ENCODE measurements at regions not wholly inside any gene's neighbourhood (a gene's known extent, or its start where the extent isn't known, plus 50 kb on each side); places are given as distances from the start of the nearest gene placed in this dataset.
"Not testable (repeated sequence)": the region's sequence is repeated elsewhere in the genome, so short reads cannot be mapped to it uniquely, and the experiment has no call there.

DNA sequence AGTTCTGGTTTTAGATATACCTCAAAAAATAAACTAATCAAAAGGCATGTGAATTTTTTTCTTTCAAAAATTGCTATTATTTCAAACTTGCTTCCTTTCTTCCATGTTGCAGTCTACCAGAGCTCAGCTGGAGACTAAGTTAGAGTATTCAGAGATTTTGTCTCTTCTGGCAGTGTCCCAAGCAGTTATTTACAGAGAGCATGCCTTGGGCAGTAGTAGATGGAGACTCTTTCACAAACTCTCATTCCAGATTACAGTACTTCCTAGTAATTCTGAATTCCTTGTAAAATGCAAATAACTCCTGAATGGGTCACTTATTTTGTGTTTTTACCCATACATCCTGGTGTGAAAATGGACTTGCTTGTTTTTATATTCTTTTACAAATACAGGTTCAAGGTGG, 703.4 kb downstream of the EPHA7 start:
- DNase-seq (ENCODE audit: low spot score) = no peak

DNA sequence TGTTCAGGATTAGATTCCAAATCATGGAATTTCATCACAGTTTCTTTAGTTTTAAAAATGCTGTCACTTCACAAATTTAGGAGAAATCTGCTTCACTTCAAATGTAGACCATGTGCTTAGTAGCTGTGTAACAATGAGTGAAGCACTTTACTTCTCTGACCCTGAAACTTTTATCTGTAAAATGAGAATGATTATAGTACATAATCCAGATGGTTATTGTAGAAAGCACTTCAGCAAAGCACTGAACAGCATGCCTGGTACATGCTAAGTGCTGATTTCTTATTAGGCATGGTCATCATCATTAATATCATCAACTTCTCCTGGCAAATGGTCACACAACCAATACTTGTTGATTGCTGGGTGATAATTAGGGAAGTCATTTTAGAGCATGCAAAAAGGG, 705.0 kb downstream of the EPHA7 start:
- DNase-seq (ENCODE audit: low spot score) = no peak

- DNase-seq (ENCODE audit: low spot score) = no peak
These were observed 709.3 kb downstream of the EPHA7 start for GRCh38 chr6:92710048-92710447.

- no peak for DNase-seq (ENCODE audit: low spot score)
These were observed 710.4 kb downstream of the EPHA7 start for GRCh38 chr6:92708945-92709344.

GRCh38 chr6:92708270-92708669, 711.1 kb downstream of the EPHA7 start:
- no peak for DNase-seq (ENCODE audit: low spot score)

DNA sequence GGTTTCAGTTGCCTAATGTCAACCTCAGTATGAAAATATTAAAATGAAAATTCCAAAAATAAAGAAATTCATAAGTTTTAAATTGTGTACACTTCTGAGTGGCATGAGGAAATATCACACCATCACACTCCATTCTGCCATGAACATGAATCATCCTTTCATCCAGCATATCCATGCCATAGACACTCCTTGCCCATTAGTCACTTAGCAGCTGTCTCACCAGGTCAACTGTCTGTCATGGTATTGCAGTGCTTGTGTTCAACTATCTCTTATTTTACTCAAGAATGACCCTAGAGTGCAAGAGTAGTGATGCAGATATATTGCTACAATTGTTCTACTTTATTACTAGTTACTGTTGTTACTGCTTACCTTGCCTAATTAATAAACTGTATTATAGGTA, 712.4 kb downstream of the EPHA7 start:
- DNase-seq (ENCODE audit: low spot score) = peak; percentile 56

- no peak for DNase-seq (ENCODE audit: low spot score)
These were observed 717.8 kb downstream of the EPHA7 start for GRCh38 chr6:92701425-92702096.

- no peak for DNase-seq (ENCODE audit: low spot score)
These were observed 718.9 kb downstream of the EPHA7 start for GRCh38 chr6:92700411-92700810.

DNA sequence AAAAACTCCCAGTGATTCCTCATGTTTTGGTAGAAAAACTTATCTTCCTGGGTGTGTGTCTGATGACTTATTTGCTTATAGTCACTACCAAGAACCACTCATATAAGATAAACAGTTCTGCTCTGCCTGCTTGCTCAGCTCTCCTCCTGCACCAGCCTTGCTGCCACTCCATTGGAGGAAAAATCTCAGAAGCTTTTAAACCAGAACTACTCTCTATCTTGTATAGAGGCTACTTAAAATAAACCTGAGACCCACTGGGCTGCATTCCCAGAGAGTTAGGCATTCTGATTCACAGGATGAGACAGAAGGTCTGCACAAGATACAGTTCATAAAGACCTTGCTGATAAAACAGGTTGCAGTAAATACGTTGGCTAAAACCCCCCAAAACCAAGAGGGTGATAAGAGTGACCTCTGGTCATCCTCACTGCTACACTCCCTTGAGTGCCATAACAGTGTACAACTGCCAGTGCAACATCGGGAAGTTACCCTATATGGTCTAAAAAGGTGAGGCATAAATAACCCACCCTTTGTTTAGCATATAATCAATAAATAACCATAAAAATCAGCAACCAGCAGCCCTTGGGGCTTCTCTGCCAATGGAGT, 728.3 kb downstream of the EPHA7 start:
- DNase-seq (ENCODE audit: low spot score) = no peak

- peak; percentile 20 for DNase-seq (ENCODE audit: low spot score)
These were observed 731.0 kb downstream of the EPHA7 start for GRCh38 chr6:92688342-92688741.

- DNase-seq (ENCODE audit: low spot score) = no peak
These were observed 732.1 kb downstream of the EPHA7 start for GRCh38 chr6:92687278-92687677.

- peak; percentile 3 for DNase-seq (ENCODE audit: low spot score)
These were observed 735.0 kb downstream of the EPHA7 start for GRCh38 chr6:92684386-92684785.

- DNase-seq (ENCODE audit: low spot score) = no peak
These were observed 735.6 kb downstream of the EPHA7 start for GRCh38 chr6:92683748-92684147.

- no peak for DNase-seq (ENCODE audit: low spot score)
These were observed 736.6 kb downstream of the EPHA7 start for GRCh38 chr6:92682516-92683398.

DNA sequence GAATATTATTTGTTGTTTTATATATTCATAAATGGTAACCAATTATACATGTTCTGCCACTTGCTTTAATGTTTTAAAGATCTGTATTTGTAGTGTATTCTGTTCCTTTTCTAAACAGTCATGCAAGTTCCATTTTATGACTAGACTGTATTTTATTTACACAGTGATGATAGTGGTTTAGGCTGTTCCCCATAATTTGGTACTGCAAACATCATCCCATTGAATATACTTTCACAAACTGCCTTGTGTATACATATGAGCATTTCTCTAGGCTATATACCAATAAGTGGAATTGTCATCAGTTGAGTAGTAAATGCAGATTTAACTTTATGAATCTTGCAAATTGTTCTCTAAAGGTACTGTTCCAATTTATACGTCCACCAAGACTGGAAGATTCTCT, 738.0 kb downstream of the EPHA7 start:
- DNase-seq (ENCODE audit: low spot score) = no peak

GRCh38 chr6:92671462-92671861, 747.9 kb downstream of the EPHA7 start:
- not testable (repeated sequence) for DNase-seq (ENCODE audit: low spot score)

- no peak for DNase-seq (ENCODE audit: low spot score)
These were observed 751.5 kb downstream of the EPHA7 start for GRCh38 chr6:92667843-92668242.

DNA sequence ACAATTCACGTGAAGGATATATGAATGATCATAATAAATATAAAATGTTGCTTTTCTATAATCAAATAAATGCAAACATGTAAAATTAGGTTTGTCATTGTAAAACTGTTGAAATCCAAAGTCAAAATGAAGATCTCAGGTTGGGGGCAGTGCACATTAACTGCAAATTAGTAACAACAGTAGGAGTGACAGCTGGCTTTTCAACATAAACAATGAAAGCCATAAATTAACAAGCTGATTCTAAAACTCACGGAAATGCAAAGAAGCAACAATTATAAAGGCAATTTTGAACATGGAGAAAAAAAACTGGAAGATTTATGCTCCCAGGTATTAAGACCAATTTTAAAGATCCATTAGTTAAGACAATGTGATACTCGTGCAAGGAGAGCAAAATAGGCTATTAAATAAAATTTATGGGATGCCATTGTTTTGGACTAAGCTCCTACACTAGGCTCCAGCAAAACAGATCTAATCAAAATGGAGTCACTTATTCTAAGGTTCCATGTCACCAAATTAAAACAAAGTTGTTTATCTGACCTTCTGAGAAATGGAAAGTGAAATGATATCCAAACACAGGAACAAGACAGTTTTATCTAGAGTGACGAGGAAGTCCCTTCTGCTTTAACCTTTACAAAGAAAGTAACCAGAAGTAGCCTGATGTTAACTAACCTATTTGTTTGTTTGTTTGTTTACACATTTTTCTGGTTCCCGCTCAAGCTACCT, 770.8 kb downstream of the EPHA7 start:
- no peak for DNase-seq (ENCODE audit: low spot score)

DNA sequence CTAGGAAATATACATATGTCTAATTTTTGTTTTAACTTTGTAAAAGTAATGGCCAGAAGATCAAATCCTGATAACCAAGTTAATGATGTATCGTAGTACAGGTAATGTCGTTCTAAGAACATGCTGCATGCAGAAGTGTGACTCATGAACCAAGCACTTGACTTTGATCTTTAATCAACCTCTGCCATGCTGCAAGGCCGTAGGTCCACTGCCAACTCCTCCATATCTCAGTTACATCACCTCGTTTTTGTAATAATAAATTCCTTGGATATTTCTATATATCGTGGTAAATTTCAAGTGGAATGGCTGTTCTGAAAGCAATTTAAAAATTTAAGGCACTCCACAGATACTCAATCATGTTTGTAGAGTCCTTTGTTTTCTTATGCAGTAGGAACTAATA, 771.7 kb downstream of the EPHA7 start:
- DNase-seq (ENCODE audit: low spot score) = no peak

GRCh38 chr6:92644104-92644791, 775.1 kb downstream of the EPHA7 start:
- DNase-seq (ENCODE audit: low spot score) = peak; percentile 5

DNA sequence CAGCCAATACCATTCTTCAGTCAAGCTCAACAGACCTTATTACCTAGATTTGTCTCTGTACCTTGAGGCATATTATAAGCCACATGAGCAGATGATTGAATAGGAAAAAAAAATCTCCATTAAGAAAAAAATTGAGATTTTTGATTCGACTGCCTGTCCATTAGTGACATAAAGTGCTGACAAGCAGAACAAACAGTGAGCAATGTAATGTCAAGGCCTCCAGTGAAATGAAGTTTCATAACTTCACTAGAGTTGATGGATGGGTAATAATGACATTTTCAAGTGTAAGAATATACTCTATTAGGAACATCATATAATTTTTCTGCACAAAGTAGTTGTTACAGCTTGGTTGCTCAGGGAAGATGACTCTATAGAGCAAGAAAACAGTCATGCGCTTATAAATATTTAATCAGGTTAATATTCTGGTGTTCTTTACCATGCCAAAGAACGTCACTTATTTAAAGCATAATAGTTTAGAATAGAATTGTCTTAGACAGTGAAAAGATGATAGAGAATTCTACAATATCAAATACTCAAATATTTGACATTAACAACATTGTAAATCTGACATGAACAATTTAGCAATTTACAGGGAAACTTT, 783.7 kb downstream of the EPHA7 start:
- DNase-seq (ENCODE audit: low spot score) = no peak
